B cell (primary cell): ENCODE measurements at regions not wholly inside any gene's neighbourhood (a gene's known extent, or its start where the extent isn't known, plus 50 kb on each side); places are given as distances from the start of the nearest gene placed in this dataset.

Source experiments
- ATAC-seq: fragments of 200-7000 bp; cut with Tn5 transposase; one replicate; pipeline ENCODE4 v1.10.0; 2021; ENCODE audit warnings: low read depth, mild to moderate bottlenecking, moderate number of reproducible peaks, moderate library complexity
- CTCF ChIA-PET: fragments of 350-600 bp; sonication (Branson Sonifier 250); formaldehyde crosslinking; loops from one replicate; lab custom pipeline; 2021; ENCODE audit warnings: antibody characterized with exemption, inconsistent platforms; lab: Charles Lee
- POLR2A ChIA-PET: fragments of 350-600 bp; sonication (Branson Sonifier 250); formaldehyde crosslinking; loops from one replicate; lab custom pipeline; 2021; ENCODE audit warnings: antibody characterized with exemption; lab: Charles Lee
- DNase-seq: peaks from one replicate; pipeline ENCODE4 v3.0.0; 2013
- H2AFZ ChIP-seq: 2 replicates; pipeline ENCODE4 v1.6.1; 2012; ENCODE audit warnings: mild to moderate bottlenecking, low read depth, low read length; ENCODE audit not compliant: insufficient read depth, poor library complexity, severe bottlenecking
- H3K27ac ChIP-seq, 2 donors: 1 replicate in 1 of 2; 2 replicates in 1 of 2; pipeline ENCODE4 v1.5.1; 2012 to 2013; ENCODE audit warnings: low read length in 2 of 2, mild to moderate bottlenecking in 2 of 2, moderate library complexity in 1 of 2
- H3K27me3 ChIP-seq, 4 experiments: fragments of 200-600 bp in 1 of 4; sonication (generic) in 1 of 4; replicated peaks in 1 of 4; 1 replicate in 2 of 4; 2 replicates in 2 of 4; pipeline versions ENCODE4 v1.6.1 to v1.7.0; 2013 to 2016; ENCODE audit warnings: low read length in 3 of 4, mild to moderate bottlenecking in 2 of 4, mixed read lengths in 1 of 4, moderate library complexity in 1 of 4; ENCODE audit not compliant: insufficient read depth in 4 of 4, control insufficient read depth in 3 of 4; ENCODE audit errors: control extremely low read depth in 1 of 4
- H3K36me3 ChIP-seq, 2 experiments: replicated peaks in 1 of 2; 1 replicate in 1 of 2; 2 replicates in 1 of 2; pipeline versions ENCODE4 v1.6.1 to v1.7.1; 2013; ENCODE audit warnings: low read length in 1 of 2; ENCODE audit not compliant: insufficient read depth in 2 of 2, control insufficient read depth in 1 of 2; ENCODE audit errors: control extremely low read depth in 1 of 2, extremely low read depth in 1 of 2
- H3K4me1 ChIP-seq, 2 donors: fragments of 200-600 bp in 1 of 2; sonication (generic) in 1 of 2; 1 replicate in 1 of 2; 2 replicates in 1 of 2; pipeline versions ENCODE4 v1.5.1 to v1.6.1; 2013 to 2017; ENCODE audit warnings: low read length in 2 of 2; ENCODE audit not compliant: control insufficient read depth in 2 of 2, insufficient read depth in 2 of 2
- H3K4me2 ChIP-seq: replicated peaks from 2 replicates; pipeline ENCODE3; 2012; ENCODE audit warnings: mild to moderate bottlenecking, low read depth, low read length; ENCODE audit not compliant: poor library complexity, severe bottlenecking
- H3K4me3 ChIP-seq, 5 experiments: fragments of 200-600 bp in 1 of 5; sonication (generic) in 1 of 5; 1 replicate in 3 of 5; 2 replicates in 2 of 5; pipeline versions ENCODE4 v1.5.1 to v1.7.0; 2011 to 2016; ENCODE audit warnings: low read length in 4 of 5, mild to moderate bottlenecking in 4 of 5, low read depth in 2 of 5, control low read depth in 1 of 5, moderate library complexity in 1 of 5; ENCODE audit not compliant: insufficient read depth in 1 of 5; ENCODE audit errors: control extremely low read depth in 1 of 5, extremely low read depth in 1 of 5
- H3K79me2 ChIP-seq: fragments of 200-600 bp; sonication (generic); one replicate; pipeline ENCODE4 v1.6.0; 2016; ENCODE audit warnings: low read length; ENCODE audit not compliant: control insufficient read depth, insufficient read depth
- H3K9ac ChIP-seq: fragments of 200-600 bp; sonication (generic); 2 replicates; pipeline ENCODE4 v1.6.1; 2017; ENCODE audit warnings: mild to moderate bottlenecking, low read length, moderate library complexity
- H3K9me3 ChIP-seq, 3 donors: one replicate each; pipeline versions ENCODE4 v1.6.1 to v1.7.1; 2013; ENCODE audit warnings: low read length in 2 of 3; ENCODE audit not compliant: control insufficient read depth in 2 of 3, insufficient read depth in 1 of 3; ENCODE audit errors: control extremely low read depth in 1 of 3
- H4K20me1 ChIP-seq: 2 replicates; pipeline ENCODE4 v1.6.0; 2012; ENCODE audit warnings: mild to moderate bottlenecking, low read length; ENCODE audit not compliant: insufficient read depth, control insufficient read depth, poor library complexity, severe bottlenecking
- H3K27ac Mint-ChIP-seq: one replicate; pipeline ENCODE4 v1.8.0; 2021; ENCODE audit warnings: mixed read lengths
- H3K27me3 Mint-ChIP-seq: one replicate; pipeline ENCODE4 v1.8.0; 2021; ENCODE audit warnings: mixed read lengths
- H3K4me1 Mint-ChIP-seq: one replicate; pipeline ENCODE4 v1.8.0; 2021; ENCODE audit warnings: mixed read lengths
- H3K4me3 Mint-ChIP-seq: one replicate; pipeline ENCODE4 v1.8.0; 2021; ENCODE audit warnings: mixed read lengths
- H3K9me3 Mint-ChIP-seq: one replicate; pipeline ENCODE4 v1.8.0; 2022; ENCODE audit warnings: mixed read lengths; ENCODE audit not compliant: insufficient read depth
- CTCF ChIP-seq: fragments of 200-600 bp; IDR thresholded peaks from one replicate; pipeline ENCODE4 v1.8.0; 2022; ENCODE audit warnings: antibody characterized with exemption, mild to moderate bottlenecking
- EZH2 ChIP-seq: IDR thresholded peaks from 2 replicates; pipeline ENCODE4 v1.6.1; 2012; ENCODE audit warnings: borderline replicate concordance, low read depth, mild to moderate bottlenecking, moderate library complexity, low read length; ENCODE audit not compliant: insufficient read depth, poor library complexity, severe bottlenecking
- WGBS: methylation state at CpG from one replicate; pipeline ENCODE4 v1.1.5; 2013; ENCODE audit warnings: missing lambda C conversion rate; ENCODE audit not compliant: insufficient coverage; 5-methylcytosine and 5-hydroxymethylcytosine counted together
- intact Hi-C: fragments of 100-400 bp; cut with micrococcal nuclease; formaldehyde crosslinking; loops from one replicate; pipeline ENCODE4 v1.10.0; 2022

GRCh38 chr16:64083428-64084129, 1038.3 kb downstream of the CDH11 start:
- no peaks in the 10 kb centered on the region for H4K20me1 ChIP-seq
- no peak overlapping the region for H3K9ac ChIP-seq
- 67% methylated on average over 2 of the region's 4 CpGs for whole genome bisulfite sequencing
- no peaks in the 10 kb centered on the region for H3K27me3 ChIP-seq
- no peaks in the 10 kb centered on the region for H3K4me1 Mint-ChIP-seq
- no peak overlapping the region for H3K4me3 ChIP-seq
- H3K27ac ChIP-seq, result no peak overlapping the region
- H3K27me3 Mint-ChIP-seq, result no peaks in the 10 kb centered on the region
- POLR2A ChIA-PET, result no interaction called here
- H3K4me1 ChIP-seq, result no peaks in the 10 kb centered on the region
- intact Hi-C loops, result no loop called here
- no peak for TF ChIP-seq CTCF
- no peak for TF ChIP-seq EZH2
- no peaks in the 10 kb centered on the region for H3K79me2 ChIP-seq
- no peak overlapping the region for H3K27ac Mint-ChIP-seq
- no peak overlapping the region for H3K4me3 Mint-ChIP-seq
- no peaks in the 10 kb centered on the region for H3K9me3 ChIP-seq
- H3K4me2 ChIP-seq, result no peak overlapping the region
- no peak overlapping the region for H2AFZ ChIP-seq
- ATAC-seq, result no peak
- H3K9me3 Mint-ChIP-seq, result peaks cover 3% of the 10 kb centered on the region
- DNase-seq, result no peak
- no peaks in the 10 kb centered on the region for H3K36me3 ChIP-seq
- CTCF ChIA-PET, result no interaction called here

- Histone ChIP-seq H3K27ac (no peak overlapping the region), H3K27me3 (no peaks in the 10 kb centered on the region), H3K36me3 (no peaks in the 10 kb centered on the region), H3K79me2 (no peaks in the 10 kb centered on the region), H3K4me1 (no peaks in the 10 kb centered on the region), H4K20me1 (no peaks in the 10 kb centered on the region), H3K9ac (no peak overlapping the region), H3K4me3 (no peak overlapping the region), H2AFZ (no peak overlapping the region), H3K9me3 (peaks cover 0 to 4% (median 0%) of the 10 kb centered on the region in 3 donors), H3K4me2 (no peak overlapping the region)
- no peaks in the 10 kb centered on the region for H3K4me1 Mint-ChIP-seq
- ChIA-PET POLR2A (no interaction called here), CTCF (no interaction called here)
- H3K4me3 Mint-ChIP-seq, result no peak overlapping the region
- ATAC-seq (no peak), DNase-seq (no peak)
- no peaks in the 10 kb centered on the region for H3K27me3 Mint-ChIP-seq
- no peak overlapping the region for H3K27ac Mint-ChIP-seq
- intact Hi-C loops, result no loop called here
- peaks cover 3% of the 10 kb centered on the region for H3K9me3 Mint-ChIP-seq
- 100% methylated on average over 1 of the region's 2 CpGs for WGBS
- no peak for TF ChIP-seq CTCF
- TF ChIP-seq EZH2, result no peak
Observed at GRCh38 chr16:64077242-64077641, 1044.6 kb downstream of the CDH11 start.
